NOMO-1 treated with DMSO at 0.1 percent for 48 hours (cell line): ENCODE measurements at regions not wholly inside any gene's neighbourhood (a gene's known extent, or its start where the extent isn't known, plus 50 kb on each side); places are given as distances from the start of the nearest gene placed in this dataset.
"Not testable (repeated sequence)": the region's sequence is repeated elsewhere in the genome, so short reads cannot be mapped to it uniquely, and the experiment has no call there.

Experiments
- DNase-seq: peaks from one replicate; lab custom pipeline; 2025; ENCODE audit not compliant: unreplicated experiment; lab: John Stamatoyannopoulos, UW

DNA sequence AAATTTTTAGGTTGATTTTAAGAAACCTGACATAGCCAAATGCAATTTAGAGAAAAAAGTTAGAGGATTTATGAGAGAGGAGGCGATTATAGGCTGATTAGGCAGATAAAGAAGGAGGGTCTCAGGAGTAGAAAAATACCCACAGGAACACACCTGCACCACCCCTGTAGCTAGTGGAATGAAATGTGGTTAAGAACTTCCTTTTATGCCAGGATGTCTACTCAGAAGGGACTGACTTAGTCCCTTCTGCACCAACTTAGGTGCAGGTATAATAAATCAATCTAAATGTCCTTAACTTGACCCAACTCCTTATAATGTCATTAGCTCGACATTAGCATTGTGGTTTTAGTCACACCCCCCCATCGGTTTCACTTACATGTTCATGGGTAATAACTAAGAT is 1274.5 kb upstream of the TMEFF2 start:
- no peak for DNase-seq

DNA sequence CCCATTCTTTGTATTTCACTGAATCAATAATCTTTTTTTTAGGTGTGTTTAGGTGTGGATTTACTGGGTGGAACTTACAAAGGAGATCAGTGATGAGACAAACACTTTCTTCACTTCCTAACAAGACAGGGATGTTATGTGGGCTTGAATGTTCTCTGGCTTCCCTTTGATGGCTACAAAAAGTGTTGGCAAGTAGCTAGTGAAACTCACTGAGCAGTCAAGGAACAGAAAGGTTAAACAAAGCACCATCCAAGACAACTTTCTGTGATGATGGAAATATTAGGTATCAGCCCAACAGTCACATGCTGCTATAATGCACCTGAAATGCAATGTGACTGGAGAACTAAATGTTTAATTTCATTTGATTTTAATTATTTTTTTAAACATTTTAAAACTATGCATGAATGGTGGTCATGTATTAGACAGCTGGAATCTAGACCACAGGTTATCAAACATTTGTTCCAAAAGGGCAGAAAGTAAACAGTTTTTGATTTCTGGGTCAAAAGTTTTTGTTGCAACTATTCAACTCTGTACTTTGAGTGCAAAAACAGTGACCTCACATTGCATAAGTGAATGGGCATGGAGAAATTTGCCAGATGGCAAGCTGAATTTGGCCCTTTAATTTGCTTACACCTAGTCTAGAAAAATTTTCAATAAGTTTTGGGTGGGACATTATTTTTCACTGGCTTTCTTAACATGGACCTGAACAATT is 1272.7 kb upstream of the TMEFF2 start:
- no peak for DNase-seq

DNA sequence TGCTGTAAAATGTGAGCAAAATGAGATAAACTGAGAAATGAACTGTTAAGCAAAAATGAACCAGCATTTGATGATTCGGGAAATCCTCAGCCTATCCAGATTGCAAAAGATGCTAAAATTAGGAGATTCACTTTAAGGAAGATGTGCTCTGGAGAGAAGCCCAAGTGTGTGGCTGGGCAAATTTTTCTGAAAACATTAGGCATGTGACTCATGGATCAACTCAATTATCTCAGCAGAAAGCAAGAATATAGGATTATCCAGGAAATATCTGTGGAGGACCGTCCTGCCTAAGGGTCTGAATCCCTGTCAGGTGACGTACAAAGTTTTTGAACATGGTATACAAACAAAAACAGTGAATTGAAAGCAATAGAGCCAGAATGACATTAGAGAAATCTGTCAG is 1268.3 kb upstream of the TMEFF2 start:
- no peak for DNase-seq

DNA sequence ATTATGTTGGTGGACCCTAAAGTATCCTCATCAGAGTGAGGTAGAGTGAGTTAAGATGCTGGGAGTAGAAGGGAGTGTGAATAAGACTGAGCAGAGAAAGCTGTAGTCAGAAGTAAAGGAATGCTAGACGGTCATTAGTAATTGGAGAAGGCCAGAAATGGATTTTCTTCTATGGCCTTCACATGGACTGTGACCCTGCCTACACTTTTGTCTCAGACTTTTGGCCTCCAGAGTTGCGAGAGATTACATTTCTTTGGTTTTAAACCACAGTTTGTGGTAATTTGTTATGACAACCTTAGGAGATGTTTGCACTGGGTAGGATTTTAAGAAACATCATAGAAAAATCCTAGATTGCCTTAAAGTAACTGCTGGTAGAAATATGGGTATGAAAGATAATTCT is 1267.7 kb upstream of the TMEFF2 start:
- DNase-seq = no peak

DNA sequence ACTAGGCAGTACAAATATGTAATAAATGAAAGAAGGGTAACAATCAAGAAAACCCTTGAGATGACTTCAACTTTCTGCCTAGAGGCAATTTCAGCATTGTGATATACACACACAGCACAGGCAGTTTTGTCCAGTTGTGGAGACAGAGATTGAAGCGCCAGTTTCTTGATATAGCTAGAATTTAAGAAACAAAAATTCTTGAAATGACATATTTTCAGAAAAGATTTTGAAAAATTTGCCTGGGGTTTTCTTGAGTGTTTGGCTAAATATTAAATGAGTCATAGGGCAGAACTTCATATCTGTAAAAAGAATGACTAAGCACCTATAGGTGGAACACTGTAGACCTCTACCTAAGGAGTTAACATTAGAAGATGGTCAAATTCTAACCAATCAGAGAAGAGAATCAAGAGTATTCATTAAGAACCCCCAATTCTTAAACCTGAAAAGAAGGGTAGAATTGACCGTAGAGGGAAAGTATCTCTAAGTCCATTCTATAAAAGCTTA is 1266.8 kb upstream of the TMEFF2 start:
- DNase-seq = no peak

DNA sequence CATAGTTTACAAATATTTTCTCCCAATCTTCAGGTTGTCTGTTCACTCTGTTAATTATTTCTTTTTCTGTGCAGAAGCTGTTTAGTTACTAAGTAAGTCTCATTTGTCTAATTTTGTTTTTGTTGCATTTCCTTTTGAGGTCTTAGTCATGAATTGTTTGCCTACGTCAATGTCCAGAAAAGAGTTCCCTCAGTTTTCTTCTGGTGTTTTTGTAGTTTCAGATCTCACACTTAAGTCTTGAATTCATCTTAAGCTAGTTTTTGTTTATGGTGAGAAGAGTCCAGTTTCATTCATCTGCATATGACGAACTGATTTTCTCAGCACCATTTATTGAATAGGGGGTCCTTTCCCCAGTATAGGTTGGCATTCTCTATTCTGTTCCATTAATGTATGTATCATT is 1252.2 kb upstream of the TMEFF2 start:
- no peak for DNase-seq

DNA sequence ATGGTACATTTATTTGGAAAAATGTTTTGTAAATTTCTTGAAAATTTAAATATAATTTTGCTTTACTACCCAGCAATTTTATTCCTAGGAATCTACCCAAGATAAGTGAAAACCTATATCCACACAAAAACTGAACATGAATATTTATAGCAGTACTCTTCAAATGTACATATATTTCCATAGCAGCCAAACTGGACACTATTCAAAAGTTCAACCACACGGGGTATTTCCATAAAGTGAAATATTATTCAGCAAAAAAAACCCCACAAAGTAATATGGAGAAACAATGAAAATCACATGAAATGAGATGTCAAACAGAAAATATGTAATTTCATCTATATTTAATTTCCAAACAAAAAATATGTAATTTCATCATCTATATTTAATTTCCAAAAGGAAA is 1247.6 kb upstream of the TMEFF2 start:
- DNase-seq = no peak

DNA sequence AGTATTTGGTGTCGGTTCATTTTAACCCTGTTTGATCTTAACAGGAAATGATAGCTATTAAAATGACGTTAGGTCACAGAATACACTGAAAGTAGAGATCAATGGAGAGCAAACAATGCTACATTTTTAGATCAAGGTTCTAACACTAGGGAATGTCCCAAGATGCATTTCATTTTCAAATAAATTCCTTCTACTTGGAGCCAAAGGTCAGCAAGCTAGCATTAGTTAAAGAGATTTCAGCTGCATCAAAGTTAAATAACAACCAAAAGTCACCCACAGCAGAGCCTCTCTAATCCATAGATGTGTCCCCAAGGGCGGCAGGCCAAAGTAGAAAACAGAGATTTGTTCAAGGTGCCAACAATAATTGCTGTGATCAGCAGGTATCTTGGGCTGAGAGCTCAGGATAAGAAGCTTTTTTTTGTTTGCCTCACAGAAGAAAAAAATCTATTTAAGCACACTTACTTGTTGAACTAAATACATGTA is 1233.6 kb upstream of the TMEFF2 start:
- no peak for DNase-seq

DNA sequence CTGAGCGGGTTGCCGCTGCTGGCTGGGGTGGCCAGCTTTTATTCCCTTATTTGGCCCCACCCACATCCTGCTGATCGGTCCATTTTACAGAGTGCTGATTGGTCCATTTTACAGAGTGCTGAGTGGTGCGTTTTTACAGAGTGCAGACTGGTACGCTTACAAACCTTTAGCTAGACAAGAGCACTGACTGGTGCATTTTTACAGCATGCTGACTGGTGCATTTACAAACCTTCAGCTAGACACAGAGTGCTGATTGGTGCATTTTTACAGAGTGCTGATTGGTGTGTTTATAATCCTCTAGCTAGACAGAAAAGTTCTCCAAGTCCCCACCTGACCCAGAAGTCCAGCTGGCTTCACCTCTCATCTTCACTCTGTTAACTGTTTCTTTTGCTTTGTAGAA is 1217.6 kb upstream of the TMEFF2 start:
- not testable (repeated sequence) for DNase-seq

DNA sequence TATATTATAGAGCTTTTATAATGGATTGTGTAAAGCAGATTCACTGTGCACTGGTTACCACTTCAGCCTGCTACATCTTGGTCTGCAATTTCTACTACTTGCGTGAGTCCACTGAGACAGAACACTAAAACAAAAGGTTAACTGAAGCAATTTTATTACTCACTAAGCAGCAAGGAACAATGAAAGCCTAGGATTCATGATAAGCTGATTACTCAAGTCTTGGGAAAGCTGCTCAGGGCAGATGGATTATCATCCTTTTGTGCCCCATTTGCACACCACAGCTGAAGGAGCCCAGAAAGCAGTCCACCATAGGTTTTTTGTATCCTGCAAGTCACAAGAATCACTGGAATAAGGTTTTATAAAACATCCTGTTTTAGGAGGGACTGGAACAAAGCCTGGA is 1215.2 kb upstream of the TMEFF2 start:
- DNase-seq = no peak

DNA sequence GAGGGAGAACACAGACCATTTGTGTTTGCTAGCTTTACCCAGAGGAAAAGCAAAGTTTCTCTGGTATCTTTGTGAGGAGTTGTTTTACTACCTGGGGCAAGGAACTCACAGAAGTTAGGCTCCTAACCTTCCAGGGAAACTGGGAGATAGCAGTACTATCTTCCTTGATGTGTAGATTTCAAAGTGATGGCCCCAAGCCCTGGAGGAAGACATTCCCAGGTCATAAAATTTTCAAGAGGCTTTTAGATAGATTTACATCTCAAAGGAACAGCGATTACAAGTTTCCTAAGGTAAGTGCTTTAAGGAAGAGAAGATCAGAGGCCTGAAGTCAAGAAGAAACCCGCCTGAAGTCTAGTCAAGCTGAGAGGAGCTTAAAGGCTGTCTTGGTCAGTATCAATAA is 1187.8 kb upstream of the TMEFF2 start:
- DNase-seq = no peak

DNA sequence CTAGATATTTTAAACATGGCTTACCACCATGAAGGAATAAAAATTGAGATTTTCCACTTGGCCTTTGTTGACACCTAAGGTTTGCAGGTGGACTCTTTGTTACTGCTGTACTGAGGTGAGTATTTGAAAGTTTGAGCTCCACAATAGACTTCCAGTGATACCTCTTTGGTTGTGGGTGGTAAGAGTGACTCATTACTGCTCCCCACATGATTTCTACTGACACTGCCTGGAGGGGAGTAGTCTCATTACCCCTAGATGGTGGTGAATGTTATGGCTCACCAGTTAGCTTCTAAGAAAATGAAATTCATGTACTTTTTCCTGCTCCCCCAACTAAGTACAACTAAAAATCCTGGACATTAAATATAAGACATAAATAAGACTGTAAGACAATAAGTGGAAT is 1183.1 kb upstream of the TMEFF2 start:
- DNase-seq = no peak

DNA sequence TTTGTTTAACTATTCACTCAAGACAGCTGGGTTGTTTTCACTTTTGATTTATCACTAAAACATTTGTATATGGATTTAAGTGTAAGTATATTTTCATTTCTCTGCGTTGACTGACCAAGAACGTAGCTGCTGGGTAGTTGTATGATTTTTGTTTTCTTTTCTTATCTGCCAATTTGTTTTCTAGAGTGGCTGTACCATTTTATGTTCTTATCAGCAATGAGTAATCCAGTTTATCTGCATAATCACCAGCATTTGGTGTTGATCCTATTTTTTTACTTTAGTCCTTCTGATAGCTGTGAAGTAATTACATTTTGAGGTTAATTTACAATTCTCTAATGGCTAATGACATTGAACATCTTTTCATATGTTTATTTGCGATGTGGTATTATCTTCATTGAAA is 1178.4 kb upstream of the TMEFF2 start:
- DNase-seq = no peak

DNA sequence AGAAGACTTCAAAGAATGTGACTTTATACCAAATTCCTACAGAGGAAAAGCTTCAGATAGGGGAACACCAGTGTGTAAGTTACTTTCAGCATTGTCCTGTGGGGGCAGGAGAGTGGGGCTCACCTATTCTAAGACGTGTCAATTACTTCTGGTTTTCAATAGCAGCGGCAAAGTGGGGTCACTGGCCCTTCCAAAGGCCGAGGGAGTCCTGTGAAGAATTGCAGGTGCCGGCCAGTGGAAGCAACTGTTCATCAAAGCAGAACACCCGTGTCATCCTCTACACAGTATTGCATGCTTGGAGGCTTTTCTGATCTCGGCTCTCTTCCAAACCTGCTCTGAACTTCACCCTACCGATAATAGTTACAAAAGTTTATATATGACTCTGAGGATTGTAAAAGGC is 1176.5 kb upstream of the TMEFF2 start:
- no peak for DNase-seq

DNA sequence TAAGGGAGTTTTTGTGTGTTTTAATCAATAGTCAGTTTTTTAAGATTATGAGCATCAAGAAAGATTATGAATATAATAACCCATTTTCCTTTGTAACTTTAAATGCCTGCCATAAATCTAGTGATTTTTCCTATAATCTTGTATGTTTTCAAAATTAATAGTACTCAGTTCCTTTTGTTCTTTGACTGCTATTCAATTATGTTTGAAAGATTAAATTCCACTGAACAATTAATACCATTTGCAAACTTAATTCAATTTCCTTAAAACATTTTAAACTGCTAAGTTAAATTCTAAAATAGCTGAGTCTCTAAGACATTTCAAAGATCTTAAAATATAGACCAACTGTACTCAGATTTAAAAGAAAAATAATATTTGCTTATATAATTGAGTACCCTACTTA is 1173.9 kb upstream of the TMEFF2 start:
- no peak for DNase-seq

DNA sequence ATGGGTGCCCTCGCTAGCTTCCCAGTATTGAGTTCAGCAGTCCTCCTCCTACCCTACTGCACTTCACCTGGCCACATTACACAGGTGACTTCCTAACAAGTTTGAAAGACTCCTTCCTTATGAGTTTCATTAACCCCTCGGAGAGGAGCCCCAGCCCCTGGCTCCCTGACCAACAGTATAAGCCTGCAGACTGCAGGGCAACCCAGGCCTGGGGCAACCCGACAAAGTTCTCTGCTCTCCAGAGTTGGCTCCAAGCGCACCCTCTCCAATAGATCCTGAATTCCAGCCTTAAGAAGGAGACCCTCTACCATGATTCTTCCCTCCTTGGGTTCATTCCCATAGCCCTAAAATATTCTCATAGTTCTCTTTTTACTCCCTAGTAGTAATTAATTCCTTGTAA is 1162.8 kb upstream of the TMEFF2 start:
- DNase-seq = no peak

DNA sequence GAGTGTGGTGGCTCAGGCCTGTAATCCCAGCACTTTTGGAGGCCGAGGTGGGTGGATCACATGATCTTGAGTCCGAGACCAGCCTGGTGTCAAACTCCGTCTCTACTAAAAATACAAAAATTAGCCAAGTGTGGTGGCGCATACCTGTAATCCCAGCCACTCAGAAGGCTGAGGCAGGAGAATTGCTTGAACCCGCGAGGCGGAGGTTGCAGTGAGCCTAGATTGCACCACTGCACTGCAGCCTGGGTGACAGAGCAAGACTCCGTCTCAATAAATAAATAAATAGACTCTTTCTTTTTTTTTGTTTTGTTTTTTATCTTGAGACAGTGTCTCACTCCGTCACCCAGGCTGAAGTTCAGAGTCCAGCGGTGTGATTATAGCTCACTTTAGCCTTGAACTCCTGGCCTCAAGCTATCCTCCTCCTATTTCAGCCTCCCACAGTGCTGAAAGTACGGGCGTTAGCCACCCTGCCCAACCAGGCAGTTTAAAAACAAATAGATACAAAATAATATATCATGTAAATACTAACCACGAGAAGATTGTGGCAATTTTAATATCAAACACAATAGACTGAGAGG is 1158.0 kb upstream of the TMEFF2 start:
- DNase-seq = not testable (repeated sequence)

DNA sequence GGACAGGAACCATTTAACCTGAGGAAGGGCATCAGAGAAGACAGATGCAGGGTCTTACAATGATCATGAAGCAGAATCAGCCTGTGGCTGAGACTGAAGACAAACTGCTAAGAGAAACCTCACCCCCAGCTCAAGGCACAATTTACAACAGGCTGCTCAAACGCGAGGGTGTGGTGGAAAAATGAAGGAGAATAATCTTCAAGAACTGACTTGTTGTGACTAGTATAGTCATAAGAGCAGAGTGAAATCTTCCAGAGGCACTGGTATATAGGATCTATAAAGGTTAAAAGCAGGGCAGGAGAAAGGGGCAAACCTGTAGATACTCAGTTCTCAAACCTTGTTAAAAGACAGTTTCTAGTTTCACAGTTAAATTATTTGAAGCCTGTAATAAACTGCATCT is 1155.8 kb upstream of the TMEFF2 start:
- no peak for DNase-seq

DNA sequence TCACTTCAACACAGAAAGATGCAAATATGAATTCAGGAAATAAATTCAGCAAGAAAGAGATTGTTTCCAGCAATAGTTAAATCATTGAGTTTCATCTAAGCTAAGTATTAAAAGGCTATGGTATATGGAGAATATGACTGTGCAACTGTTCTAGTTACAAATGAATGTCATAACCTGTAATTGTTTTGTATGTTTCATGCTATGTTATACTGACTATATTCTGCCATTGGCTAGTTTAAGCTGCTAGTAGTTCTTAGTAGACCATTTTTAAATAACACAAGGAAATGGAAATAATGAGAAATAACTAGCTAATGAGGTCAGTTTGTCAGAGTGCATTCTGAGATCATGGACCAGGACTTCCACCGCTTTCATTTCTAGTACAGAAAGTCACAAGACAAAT is 1154.9 kb upstream of the TMEFF2 start:
- no peak for DNase-seq

DNA sequence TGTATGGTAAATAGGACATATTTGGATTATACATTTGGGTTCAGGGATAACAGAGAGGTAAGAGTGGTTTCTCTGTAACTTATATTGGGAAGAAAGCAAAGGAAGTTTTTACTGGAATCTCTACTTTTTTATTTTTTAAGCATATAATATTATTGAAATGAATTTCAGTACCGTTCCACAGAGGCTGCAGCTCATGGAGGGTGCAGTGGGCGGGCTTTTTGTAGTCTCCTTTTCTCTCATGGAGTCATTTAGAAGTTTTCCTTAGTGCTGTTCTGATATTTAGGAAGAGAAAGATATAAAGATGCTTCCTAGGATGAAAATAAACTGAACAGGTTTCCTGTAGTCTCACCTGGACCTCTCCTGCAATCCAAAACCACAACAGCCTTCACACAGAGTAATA is 1153.3 kb upstream of the TMEFF2 start:
- no peak for DNase-seq

DNA sequence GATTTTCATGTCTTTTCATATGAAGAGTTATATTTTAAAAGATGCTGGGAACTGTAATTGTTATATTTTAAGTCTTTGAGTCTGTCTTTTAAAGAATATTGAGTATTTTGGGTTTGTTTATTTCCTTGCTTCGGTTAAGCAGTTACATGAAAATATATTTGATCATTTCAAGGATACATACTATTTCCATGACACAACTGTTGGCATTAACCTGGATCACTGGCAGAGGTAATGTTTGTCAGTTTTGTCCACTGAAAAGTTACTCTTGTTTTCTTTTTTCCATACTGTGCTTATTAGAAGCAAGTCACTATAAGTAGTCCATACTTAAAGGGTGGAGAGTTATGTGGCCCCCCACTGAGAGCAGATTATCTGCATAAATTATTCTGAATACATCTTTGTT is 1142.0 kb upstream of the TMEFF2 start:
- no peak for DNase-seq

DNA sequence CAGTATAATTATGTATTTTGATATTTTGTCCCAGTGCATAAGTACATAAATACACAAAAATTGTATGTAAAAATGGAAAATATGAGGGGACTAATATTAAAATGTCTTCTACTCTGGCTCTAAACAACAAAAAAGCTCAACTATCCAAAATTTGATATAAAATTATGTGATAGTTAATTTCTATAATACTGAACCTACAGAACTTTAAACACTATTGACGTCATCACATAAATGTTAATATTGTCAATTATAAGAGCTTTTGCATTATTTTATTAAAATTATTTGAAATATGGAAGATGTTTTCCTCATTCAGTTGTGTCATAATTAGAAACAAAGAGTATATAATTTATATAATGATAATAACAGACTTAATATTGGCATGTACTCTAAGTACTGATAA is 1139.7 kb upstream of the TMEFF2 start:
- DNase-seq = no peak

DNA sequence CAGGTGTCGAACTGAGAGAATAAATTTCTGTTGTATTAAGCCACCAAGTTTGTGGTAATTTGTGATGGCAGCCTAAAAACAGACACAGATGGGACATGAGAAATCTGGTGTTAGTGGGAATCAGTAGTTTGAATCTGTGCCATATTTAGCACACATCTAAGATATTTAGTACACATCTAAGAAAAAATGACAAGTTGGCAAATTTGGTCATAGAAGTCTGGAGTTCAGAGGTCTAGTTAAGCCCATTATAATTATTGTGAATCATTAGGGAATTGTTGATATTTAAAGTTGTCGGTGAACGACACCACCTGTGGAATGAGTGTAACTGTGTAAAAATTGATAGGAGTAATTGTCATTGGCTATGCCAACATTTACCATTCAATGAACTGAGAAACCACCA is 1138.8 kb upstream of the TMEFF2 start:
- no peak for DNase-seq
